ENCODE measurements at regions not wholly inside any gene's neighbourhood (a gene's known extent, or its start where the extent isn't known, plus 50 kb on each side); places are given as distances from the start of the nearest gene placed in this dataset.

DNA sequence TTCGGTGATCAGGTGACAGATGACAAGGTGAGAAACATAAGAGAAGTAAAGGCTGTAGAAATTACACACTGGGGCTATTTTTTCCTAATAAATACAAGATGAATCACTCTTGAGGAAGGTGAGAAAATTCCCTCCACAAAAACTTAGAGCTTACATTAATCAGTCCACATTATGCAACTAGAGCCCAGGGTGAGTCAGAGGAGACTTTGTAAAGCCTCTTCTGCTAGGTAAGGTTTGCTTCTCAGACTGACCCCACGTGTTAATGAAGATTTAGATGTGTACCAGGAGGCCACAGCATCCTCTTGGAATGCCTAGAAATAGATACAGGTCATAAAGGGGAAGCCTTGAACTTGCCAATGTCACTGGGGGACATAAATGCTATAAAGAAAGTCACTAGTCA is 396.0 kb upstream of the SMIM31 start:
- TF ChIP-seq, protein P1, sequence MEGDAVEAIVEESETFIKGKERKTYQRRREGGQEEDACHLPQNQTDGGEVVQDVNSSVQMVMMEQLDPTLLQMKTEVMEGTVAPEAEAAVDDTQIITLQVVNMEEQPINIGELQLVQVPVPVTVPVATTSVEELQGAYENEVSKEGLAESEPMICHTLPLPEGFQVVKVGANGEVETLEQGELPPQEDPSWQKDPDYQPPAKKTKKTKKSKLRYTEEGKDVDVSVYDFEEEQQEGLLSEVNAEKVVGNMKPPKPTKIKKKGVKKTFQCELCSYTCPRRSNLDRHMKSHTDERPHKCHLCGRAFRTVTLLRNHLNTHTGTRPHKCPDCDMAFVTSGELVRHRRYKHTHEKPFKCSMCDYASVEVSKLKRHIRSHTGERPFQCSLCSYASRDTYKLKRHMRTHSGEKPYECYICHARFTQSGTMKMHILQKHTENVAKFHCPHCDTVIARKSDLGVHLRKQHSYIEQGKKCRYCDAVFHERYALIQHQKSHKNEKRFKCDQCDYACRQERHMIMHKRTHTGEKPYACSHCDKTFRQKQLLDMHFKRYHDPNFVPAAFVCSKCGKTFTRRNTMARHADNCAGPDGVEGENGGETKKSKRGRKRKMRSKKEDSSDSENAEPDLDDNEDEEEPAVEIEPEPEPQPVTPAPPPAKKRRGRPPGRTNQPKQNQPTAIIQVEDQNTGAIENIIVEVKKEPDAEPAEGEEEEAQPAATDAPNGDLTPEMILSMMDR (IDR thresholded peaks at IDR 0.05), result no peak
- no peak for TF ChIP-seq ZFX (IDR thresholded peaks at IDR 0.05; ENCODE audit: borderline replicate concordance)

All from 22Rv1 (cell line).